Central memory CD4-positive, alpha-beta T cell (primary cell): ENCODE measurements at regions not wholly inside any gene's neighbourhood (a gene's known extent, or its start where the extent isn't known, plus 50 kb on each side); places are given as distances from the start of the nearest gene placed in this dataset.

Experiments
- DNase-seq: peaks from one replicate; pipeline ENCODE4 v3.0.0; 2022

GRCh38 chrX:46447384-46447783, 97.8 kb downstream of the ZNF674 start:
- DNase-seq, result no peak

DNA sequence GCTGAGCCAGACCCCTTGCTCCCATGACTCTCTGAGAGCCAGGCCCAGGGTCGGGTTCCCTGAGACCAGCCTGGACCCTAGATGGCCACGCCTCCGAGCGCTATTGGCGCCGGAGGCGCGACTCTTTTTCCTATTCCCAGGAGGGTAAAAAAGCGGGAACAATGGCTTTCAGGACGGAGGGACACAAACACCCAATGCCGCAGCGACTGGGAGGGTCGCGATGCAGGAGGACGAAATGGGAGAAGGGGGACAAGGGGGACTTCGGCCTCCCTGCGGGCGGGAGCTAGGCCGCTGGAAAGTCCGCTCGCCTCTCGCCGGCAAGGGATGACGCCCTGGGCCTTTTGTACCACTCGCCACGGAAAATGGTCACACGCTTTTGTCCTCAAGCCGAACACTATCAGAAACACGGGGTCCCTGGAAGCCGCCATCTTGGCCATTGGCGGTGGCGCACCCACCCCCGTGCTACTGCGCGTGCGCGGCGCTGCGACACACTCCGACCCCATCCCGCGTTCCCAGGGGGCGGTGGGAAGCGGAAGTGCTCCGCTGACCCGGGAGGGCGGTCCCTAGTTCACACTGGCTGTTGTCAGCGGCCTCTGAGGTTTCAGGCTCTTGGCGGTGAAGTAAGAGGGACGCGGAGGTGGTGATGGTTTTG, 98.4 kb downstream of the ZNF674 start:
- peak; percentile 82 for DNase-seq

- no peak for DNase-seq
These were observed 101.2 kb downstream of the ZNF674 start for GRCh38 chrX:46444011-46444410.

GRCh38 chrX:46436744-46437143, 108.5 kb downstream of the ZNF674 start:
- no peak for DNase-seq

- no peak for DNase-seq
These were observed 111.3 kb downstream of the ZNF674 start for GRCh38 chrX:46433892-46434291.

GRCh38 chrX:46408553-46409407, 136.4 kb downstream of the ZNF674 start:
- DNase-seq, result peak; percentile 33

- no peak for DNase-seq
These were observed 137.5 kb downstream of the ZNF674 start for GRCh38 chrX:46407753-46408130.

DNA sequence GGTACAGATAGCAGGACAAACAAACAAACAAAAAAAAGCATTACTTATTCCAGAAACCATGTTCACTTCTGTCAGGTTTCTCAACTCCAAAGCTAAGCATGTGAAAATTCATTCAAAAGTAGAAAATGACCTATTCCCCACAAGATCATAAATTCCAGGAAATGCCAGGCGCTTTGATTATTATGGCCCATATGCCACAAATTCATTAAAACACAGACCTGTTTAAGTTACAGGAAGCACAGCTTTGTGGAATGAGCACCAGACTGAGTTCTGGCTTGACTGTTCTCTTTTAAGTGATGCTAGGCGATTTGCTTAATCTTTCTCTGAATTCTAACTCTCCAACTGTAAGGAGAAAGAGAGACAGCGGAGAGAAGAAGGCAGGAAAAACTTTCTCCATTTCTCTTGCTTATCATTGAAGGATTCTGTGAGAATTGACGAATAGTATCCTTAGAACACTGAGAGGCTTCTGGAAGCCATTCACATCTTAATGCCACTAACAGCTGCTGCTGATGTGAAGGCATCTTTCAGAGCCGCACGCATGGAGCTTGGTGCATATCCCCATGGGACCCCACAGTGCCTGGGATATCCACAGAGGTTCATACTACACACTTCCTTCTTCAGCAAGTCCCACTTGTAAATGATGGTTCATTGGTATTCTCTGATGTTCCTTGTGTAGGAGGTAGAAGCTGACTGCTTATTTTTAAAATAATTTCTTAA, 138.0 kb downstream of the ZNF674 start:
- DNase-seq, result no peak

DNA sequence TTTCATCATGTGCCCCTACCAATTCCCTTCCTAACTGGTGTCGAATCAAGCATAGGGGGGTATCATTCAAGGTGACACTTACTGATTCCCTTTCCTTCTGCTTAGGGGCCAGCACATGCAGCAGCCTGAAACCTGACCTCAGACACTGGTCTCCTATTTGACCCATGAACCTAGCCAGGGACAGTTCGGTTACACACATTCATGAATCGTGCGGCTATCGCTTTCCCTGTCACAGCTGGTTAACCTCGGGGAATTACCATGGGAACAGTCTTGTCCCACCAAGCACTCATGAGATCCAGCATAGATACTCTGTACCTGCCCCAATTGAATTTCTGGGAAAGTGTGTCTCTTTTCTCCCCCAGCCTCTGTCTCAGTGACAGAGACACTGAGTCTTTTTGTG, 140.4 kb downstream of the ZNF674 start:
- DNase-seq, result no peak

GRCh38 chrX:46400530-46401443, 144.4 kb downstream of the ZNF674 start:
- no peak for DNase-seq

DNA sequence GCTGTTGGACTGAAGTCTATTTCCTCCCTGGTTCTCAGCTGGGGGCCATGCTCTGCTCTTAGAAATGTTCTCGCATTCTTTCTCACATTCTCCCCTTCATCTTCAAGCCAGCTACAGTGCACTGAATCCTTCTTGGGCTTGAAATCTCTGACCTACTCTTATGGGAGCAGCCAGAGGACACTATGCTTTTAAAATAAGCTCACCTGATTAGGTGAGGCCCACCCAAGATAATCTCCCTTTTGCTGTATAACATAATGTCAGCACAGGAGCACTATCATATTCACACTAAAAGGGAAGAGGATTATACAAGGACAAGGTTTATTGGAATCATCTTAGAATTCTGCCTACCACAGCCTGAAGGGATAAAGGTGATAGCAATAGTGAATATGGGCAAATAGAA, 146.3 kb downstream of the ZNF674 start:
- no peak for DNase-seq

- no peak for DNase-seq
These were observed 147.1 kb downstream of the ZNF674 start for GRCh38 chrX:46398126-46398525.

DNA sequence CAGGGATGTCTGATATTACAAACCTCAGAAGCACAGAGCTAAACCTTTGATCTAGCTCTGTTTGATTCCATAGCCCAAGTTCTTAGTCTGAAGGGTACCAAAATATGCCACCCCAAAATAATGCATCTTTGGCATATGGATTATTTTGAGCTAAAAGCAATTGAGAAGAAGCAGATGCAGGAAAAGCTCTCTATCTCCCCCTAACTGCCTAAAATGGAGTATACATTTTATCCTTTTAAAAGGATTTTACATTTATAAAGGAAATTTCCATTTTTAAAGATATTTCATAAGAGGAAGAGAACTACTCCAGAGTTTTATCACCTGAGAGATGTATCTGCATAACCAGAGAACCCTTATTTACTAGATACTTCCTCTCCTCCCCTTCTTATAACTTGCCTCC, 158.7 kb downstream of the ZNF674 start:
- DNase-seq, result no peak

- DNase-seq, result no peak
These were observed 162.2 kb downstream of the ZNF674 start for GRCh38 chrX:46383006-46383405.

- no peak for DNase-seq
These were observed 162.6 kb downstream of the ZNF674 start for GRCh38 chrX:46382595-46382994.

DNA sequence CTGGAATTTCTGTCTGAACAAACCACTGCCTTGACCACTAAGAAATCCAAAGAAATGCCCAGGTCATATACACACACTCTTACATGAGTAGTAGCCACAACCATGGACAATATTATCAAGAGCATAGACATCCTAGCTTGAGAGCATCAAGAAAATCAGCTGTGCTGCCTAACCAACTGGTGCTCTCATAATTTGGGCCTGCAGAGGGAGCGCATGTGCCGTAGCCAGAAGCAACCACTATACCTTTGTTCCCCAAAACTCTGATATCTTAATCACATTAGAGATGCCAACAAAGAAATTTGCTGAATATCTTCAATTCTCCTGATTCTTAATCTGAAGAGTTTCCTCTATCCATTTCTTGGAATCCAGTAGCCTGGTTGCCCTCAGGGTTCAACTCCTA, 163.6 kb downstream of the ZNF674 start:
- no peak for DNase-seq

DNA sequence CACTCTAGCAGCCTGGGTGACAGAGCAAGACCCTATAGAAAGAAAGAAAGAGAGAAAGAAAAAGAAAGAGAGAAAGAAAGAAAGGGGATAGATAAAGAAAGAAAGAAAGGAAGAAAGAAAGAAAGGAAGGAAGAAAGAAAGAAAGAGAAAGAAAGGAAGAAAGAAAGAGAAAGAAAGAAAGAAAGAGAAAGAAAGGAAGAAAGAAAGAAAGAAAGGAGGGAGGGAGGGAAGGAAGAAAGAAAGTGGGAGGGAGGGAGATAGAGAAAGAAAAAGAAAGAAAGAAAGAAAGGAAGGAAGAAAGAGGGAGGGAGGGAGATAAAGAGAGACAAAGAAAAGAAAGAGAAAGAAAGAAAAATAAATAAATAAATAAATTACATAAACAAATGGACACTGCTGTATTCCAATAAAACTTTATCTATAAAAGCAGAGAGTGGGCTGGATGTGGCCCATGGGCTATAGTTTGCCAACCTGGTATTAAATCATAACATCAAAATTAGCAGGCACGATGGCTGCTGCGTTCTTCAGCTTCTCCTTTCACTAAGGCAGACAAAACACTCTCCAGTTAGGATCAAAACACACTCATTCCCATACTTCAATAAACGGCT, 165.0 kb downstream of the ZNF674 start:
- no peak for DNase-seq

- peak; percentile 17 for DNase-seq
These were observed 168.9 kb downstream of the ZNF674 start for GRCh38 chrX:46376246-46376885.

- no peak for DNase-seq
These were observed 169.4 kb downstream of the ZNF674 start for GRCh38 chrX:46375831-46376230.

DNA sequence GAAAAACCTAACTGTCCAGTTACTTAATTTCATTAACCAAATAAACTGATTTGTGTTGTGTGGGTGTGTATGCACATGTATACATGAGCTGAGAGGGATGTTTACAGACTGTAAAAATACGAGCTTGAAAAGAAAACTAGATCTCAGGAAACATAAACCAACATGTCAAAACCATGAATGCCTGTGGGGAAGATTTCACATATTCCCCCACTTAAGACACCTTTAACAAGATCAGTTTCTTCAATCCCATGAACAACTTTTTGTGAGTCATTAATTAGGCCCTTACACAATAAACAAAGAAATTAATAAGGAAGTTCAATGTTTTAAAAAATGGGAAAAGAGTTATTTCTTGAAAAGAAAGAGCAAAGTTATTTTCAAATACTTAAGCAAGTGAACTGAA, 170.8 kb downstream of the ZNF674 start:
- DNase-seq, result no peak

GRCh38 chrX:46367491-46367890, 177.7 kb downstream of the ZNF674 start:
- DNase-seq, result no peak
